AG09309 (cell line): ENCODE measurements at regions not wholly inside any gene's neighbourhood (a gene's known extent, or its start where the extent isn't known, plus 50 kb on each side); places are given as distances from the start of the nearest gene placed in this dataset.

Source experiments
- DNase-seq: peaks from one replicate; pipeline ENCODE4 v3.0.0-alpha.2; 2010; ENCODE audit warnings: low read depth
- H3K4me3 ChIP-seq: 2 replicates; pipeline ENCODE4 v1.5.1; 2011; ENCODE audit warnings: mild to moderate bottlenecking, low read depth, low read length, moderate library complexity; ENCODE audit not compliant: control insufficient read depth
- TF ChIP-seq, protein P1 (sequence below): IDR thresholded peaks from 2 replicates; pipeline ENCODE4 v1.5.1; 2011; ENCODE audit warnings: mild to moderate bottlenecking, low read depth, low read length, inconsistent platforms; ENCODE audit not compliant: insufficient read depth, control insufficient read depth; ENCODE audit errors: missing control alignments

DNA sequence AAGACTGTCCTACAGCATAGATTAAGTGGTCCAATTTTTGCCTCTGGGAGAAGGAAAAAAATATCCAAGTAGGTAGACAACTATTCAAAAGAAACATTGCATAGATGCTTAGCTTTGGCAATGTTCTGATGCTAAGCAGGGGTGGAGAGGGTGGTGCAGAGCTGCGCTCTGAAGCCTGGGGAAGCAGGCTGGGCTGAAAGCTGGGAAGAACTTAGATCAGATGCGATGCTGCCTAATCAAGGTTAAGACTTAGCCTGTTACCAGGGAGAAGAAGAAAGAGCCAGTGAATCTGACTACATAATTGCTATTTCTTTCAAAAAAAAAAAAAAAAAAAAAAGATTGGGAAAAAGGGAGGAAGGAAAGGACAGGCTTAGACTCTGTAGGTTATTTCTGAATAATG lies 89.0 kb upstream of the SCOC start:
- DNase-seq = no peak
- TF ChIP-seq, protein P1, sequence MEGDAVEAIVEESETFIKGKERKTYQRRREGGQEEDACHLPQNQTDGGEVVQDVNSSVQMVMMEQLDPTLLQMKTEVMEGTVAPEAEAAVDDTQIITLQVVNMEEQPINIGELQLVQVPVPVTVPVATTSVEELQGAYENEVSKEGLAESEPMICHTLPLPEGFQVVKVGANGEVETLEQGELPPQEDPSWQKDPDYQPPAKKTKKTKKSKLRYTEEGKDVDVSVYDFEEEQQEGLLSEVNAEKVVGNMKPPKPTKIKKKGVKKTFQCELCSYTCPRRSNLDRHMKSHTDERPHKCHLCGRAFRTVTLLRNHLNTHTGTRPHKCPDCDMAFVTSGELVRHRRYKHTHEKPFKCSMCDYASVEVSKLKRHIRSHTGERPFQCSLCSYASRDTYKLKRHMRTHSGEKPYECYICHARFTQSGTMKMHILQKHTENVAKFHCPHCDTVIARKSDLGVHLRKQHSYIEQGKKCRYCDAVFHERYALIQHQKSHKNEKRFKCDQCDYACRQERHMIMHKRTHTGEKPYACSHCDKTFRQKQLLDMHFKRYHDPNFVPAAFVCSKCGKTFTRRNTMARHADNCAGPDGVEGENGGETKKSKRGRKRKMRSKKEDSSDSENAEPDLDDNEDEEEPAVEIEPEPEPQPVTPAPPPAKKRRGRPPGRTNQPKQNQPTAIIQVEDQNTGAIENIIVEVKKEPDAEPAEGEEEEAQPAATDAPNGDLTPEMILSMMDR = no peak
- H3K4me3 ChIP-seq = no peak overlapping the region

DNA sequence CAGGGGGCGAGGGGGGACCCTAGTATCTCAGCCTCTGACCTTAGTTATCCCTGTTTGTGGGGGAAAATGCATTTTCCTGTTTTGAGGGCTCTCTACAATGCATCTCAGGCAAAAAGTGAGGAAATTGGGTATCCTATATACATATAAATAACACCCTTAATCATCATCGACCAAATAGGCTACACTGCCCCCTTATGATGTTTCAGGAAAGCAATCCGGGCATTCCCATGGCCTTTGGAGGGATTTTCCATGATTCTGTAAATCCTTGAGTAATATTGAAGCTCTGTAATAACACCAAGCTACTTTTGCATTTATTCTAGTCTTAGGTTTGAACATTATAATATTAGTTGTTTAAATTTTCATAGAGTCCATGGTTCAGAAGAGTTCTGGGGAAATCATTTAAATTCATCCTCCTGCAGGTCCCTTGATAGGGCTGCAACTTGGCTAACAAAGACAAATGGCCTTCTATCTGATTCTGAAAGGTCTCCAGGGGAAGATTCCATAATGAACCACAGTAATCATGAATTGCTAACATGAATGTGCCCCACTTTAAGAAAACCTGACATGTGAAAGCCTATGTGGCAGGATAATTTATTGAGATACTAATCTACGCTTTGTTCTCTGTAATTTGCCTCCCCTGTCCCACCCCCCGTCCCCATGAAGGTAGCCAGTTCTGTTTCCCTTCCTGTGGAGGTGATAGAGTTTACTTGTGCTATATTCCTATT lies 91.5 kb upstream of the SCOC start:
- H3K4me3 ChIP-seq = no peak overlapping the region
- no peak for DNase-seq
- TF ChIP-seq, protein P1 = peak; percentile 17

GRCh38 chr4:140277576-140277975 lies 95.9 kb upstream of the SCOC start:
- DNase-seq = no peak
- TF ChIP-seq, protein P1 = no peak
- H3K4me3 ChIP-seq = no peak overlapping the region

GRCh38 chr4:140271553-140271952 lies 101.9 kb upstream of the SCOC start:
- H3K4me3 ChIP-seq = no peak overlapping the region
- TF ChIP-seq, protein P1 = no peak
- DNase-seq = no peak

DNA sequence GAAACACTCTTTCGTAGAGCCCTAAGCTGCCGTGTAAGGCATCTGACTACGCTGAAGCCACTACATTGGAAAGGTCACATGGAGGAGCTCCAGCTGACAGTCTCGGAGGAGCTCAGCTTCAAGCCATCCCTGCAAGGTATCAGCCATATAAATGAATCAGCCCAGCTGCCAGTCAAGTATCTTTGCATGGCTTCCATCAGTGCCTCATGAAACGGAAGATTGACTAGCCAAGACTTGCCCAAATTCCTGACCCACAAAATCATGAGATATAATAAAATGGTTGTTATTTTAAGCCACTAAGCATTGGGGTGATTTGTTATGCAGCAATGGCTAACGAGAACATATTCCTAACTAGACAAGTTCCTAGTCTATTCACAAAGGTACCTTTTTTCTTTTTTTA lies 104.1 kb upstream of the SCOC start:
- no peak overlapping the region for H3K4me3 ChIP-seq
- no peak for DNase-seq
- TF ChIP-seq, protein P1 = no peak

DNA sequence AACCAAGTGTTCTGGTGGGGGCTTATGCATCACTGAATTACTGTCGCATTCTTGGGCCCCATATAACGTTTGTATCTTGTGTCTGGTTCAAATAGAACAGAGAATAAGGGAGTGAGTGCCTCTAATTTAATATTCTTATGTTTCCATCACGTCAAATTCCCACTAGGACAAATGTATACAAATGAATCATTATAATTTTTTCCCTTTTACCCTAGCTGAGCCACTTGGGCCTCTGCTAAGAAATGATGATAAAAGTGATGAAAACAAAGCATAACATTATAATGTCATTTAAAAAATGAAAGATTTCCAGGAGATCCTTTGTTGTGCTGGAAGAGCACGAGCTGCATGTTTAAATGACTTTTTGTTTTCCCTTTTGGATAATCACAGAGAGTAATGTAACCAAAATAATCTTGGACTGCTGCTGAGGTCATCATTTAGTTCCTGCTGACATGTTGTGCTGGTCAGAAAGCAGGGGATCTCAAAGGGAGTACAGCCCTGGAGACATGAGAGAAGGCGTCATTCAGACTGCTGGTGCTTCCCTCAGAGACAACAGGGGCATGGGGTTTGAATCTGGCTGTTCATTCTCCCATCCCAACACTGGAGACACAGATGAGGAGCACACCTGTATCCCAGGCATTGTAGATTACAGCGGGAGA lies 105.1 kb upstream of the SCOC start:
- no peak for DNase-seq
- TF ChIP-seq, protein P1 = no peak
- no peak overlapping the region for H3K4me3 ChIP-seq
